HG03520 (cell line): ENCODE measurements at regions not wholly inside any gene's neighbourhood (a gene's known extent, or its start where the extent isn't known, plus 50 kb on each side); places are given as distances from the start of the nearest gene placed in this dataset.

ENCODE experiments used
- ATAC-seq: cut with Tn5 transposase; IDR thresholded peaks from one replicate; pipeline ENCODE4 v1.9.1; 2021; ENCODE audit warnings: mild to moderate bottlenecking, moderate library complexity; ENCODE audit not compliant: unreplicated experiment

- no peak for ATAC-seq
Observed at GRCh38 chr3:99240700-99241099, 339.2 kb upstream of the DCBLD2 start.

GRCh38 chr3:99236576-99236975 lies 335.1 kb upstream of the DCBLD2 start:
- no peak for ATAC-seq

DNA sequence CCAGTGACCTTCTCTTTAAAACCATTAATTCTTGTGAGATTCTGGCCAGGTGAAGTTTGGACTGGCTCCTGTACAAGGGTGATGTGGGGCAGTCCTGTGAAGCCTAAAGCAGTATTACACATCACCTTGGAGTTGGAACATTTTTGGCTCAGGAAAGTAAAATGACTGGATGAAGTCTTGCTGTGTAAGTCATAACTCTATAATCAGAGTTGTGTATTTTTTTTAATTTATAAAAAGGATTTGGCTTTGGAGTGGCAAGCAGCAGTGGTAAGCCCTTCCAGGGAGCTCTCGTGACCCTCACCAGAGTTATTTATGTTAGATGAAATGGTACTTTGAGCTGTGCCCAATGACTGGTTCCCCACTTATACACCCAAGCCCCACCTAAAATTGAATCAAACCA lies 331.2 kb upstream of the DCBLD2 start:
- no peak for ATAC-seq

DNA sequence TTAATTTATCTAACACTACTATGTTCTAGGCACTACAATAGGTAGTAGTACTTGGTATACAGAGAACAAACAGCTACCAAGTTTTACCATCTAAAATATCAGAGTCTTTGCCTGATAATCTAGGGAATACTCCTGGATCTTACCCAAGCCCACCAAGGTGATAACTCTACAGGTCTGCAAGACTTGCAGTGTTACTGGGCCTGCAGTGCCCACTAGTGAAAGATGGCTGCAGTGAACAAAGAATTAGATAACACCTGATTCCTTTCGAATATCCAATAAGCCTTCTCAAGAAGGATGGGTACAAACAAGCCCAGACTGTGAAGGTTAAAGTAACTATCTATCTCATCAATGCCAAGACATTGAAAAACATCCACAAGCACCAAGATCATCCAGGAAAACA lies 317.0 kb upstream of the DCBLD2 start:
- no peak for ATAC-seq

DNA sequence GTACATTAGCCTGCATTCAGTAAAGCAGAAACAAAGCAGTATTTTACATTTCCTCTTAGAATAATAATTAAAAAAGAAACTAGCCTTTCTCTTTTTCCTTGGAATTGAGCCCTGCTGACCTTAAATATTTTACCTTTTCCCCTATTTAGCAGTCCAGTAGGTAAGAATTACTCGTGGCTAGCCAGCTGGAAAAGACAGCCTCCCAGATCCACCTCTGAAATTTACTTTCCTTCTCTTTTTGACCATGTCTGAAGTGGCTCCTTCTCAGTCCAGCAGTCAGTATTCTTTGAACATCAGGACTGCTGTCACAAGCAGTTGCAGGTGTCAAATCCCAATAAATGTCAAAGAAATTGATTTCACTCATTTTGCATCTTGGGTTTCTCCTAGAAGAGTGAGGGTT lies 311.5 kb upstream of the DCBLD2 start:
- ATAC-seq = no peak

GRCh38 chr3:99211309-99211708 lies 309.8 kb upstream of the DCBLD2 start:
- ATAC-seq = no peak

- ATAC-seq = no peak
Observed at GRCh38 chr3:99199021-99199420, 297.5 kb upstream of the DCBLD2 start.

DNA sequence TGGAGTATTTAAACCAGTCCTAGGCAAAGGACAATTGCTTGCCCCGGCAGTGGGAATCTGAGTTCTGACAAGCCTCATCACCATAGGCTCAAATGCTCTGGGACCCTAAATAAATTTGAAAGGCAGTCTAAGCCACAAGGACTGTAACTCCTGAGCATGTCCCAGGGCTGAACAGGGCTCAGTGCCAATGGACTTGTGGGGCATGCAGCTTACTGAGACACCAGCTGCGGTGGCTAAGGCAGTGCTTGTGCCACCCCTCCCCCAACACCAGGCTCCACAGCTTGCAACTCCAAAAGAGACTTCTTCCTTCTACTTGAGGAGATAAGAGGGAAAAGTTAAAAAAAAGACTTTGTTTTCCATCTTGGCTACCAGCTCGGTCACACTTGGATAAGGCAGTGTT lies 289.7 kb upstream of the DCBLD2 start:
- no peak for ATAC-seq

GRCh38 chr3:99188936-99189335 lies 287.4 kb upstream of the DCBLD2 start:
- no peak for ATAC-seq

DNA sequence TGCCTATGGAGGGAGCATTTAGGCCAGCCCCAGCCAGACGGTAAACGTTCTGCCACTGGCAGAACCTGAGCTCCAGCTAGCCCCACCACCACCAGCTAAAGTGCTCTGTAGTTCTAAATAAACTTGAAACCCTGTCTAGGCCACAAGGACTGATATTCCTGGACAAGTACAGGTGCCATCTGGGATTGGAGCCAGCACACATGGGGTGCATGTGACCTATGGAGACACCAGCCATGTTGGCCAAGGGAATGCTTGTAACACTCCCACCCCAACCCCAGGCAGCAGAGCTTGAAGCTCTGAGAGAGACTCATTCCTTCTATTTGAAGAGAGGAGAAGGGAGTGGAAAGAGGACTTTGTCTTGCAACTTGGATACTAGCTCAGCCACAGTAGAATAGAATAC lies 284.5 kb upstream of the DCBLD2 start:
- ATAC-seq = no peak

- no peak for ATAC-seq
Observed at GRCh38 chr3:99176169-99176964, 274.9 kb upstream of the DCBLD2 start.

GRCh38 chr3:99175276-99175812 lies 273.8 kb upstream of the DCBLD2 start:
- ATAC-seq = no peak

GRCh38 chr3:99172736-99173657 lies 271.5 kb upstream of the DCBLD2 start:
- ATAC-seq = peak; percentile 69

DNA sequence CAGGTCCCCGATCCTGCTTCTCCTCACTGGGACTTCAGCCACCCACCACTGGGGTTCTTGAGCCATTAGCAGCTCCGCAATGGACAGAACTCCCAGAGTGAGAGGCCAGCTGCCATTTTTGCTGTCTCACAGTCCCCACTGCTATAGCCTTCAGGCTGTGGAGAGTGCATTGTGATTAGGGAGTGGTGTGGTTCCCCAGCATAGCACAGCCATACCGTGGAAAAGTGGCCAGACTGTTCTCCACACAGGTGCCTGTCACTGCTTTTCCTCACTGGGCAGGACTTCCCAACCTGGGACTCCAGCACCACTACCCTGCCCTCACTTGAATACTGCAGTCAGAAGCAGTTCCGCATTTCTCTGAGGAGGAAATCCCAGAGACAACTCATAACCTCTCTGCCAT lies 270.3 kb upstream of the DCBLD2 start:
- no peak for ATAC-seq

DNA sequence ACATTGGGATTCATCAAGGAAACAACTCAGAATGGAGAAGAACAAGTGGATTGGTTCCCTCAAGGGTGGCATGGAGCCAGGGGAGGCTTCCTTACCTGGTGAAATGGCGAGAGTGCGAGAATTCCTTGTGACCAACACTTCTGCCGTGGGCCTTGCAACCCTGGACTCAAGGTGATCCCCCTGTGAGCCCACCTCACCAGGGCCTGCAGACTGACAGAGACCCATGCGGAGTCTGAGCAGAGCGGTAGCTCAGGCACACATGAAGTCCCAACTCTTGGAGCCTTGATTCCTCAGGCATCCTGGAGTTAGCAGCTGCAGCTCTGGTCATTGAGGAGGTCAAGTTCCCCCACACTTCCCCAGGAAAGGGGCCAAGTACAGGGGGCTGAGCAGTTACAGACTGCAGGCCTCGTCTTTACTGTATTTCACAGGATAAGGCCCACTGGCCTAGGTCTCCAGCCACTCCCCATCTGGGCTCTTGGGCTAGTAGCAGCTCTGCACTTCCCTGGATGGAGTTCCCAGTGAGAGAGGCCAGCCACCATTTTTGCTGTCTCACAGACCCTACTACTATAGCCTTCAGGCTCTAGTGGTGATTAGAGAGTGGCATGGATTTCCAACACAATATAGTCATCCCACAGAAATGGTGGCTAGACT lies 269.5 kb upstream of the DCBLD2 start:
- ATAC-seq = no peak

DNA sequence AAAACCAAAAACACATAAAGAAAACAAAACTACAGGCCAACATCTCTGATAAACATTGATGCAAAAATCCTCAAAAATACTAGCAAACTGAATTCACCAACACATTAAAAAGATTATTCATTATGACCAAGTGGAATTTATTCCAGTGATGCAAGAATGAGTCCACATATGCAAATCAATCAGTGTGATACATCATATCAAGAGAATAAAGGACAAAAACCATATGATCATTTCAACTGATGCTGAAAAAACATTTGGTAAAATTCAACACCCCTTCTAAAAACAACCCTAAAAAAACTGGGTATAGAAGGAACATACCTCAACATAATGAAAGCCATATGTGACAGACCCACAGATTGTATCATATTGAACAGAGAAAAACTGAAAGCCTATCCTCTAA lies 265.6 kb upstream of the DCBLD2 start:
- ATAC-seq = no peak

DNA sequence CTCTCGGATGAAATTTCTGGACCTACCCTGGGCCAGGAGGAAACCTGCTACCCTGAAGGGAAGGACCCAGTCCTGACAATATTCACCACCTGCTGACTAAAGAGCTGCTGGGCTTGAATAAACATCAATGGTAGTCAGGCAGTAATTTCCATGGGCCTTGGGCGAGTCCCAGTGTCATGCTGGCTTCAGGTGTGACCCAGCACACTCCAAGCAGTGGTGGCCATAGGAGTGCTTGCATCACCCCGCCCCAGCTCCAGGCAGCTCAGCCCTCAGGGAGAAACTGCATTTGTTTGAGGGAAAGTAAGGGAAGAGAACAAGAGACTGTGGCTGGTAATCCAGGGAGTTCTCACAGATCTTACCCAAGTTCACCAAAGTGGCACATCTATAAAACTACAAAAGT lies 261.8 kb upstream of the DCBLD2 start:
- ATAC-seq = no peak

DNA sequence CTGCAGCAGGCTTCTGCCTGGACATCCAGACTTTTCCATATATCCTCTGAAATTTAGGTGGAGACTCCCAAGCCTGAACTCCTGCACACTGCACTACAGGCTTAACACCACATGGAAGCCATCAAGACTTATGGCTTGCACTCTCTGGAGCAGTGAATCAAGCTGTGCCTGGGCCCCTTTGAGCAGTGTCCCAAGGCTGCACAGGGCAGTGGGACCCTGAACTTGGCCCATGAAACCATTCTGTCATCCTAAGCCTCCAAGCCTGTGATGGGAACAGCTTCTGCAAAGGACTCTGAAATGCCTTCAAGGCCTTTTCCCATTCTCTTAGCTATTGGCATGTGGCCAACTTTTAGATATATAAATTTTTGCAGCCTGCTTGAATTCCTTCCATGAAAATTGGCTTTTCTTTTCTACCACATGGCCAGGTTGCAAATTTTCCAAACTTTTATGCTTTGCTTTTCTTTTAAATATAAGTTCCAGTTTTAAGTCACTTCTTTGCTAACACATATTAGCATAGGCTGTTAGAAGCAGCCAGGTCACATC lies 257.8 kb upstream of the DCBLD2 start:
- no peak for ATAC-seq

DNA sequence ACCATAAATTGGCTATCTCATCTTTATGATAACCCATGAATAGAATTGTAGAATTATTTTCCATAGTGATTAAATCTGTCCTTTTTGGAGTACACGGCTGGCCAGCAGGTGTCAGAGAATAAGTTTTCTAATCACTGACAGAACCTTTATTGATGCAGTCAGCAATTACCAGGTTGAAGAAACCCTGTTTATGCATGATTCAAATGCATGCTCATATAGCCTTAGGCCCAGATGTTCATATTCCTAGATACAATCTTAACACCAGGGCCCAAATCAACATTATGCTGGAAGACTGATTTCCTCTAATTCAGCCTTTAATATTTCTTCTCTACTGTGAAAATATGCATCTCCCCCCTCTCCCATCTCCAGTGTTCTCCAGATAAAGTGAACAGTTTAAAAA lies 243.5 kb upstream of the DCBLD2 start:
- ATAC-seq = no peak

- no peak for ATAC-seq
Observed at GRCh38 chr3:99143493-99143892, 242.0 kb upstream of the DCBLD2 start.

- no peak for ATAC-seq
Observed at GRCh38 chr3:99134986-99135385, 233.5 kb upstream of the DCBLD2 start.
